NCI-H146 treated with DMSO at 0.1 percent for 48 hours (cell line): ENCODE measurements at regions not wholly inside any gene's neighbourhood (a gene's known extent, or its start where the extent isn't known, plus 50 kb on each side); places are given as distances from the start of the nearest gene placed in this dataset.

Experiments
- DNase-seq: peaks from one replicate; lab custom pipeline; 2025; ENCODE audit not compliant: unreplicated experiment; lab: John Stamatoyannopoulos, UW

DNA sequence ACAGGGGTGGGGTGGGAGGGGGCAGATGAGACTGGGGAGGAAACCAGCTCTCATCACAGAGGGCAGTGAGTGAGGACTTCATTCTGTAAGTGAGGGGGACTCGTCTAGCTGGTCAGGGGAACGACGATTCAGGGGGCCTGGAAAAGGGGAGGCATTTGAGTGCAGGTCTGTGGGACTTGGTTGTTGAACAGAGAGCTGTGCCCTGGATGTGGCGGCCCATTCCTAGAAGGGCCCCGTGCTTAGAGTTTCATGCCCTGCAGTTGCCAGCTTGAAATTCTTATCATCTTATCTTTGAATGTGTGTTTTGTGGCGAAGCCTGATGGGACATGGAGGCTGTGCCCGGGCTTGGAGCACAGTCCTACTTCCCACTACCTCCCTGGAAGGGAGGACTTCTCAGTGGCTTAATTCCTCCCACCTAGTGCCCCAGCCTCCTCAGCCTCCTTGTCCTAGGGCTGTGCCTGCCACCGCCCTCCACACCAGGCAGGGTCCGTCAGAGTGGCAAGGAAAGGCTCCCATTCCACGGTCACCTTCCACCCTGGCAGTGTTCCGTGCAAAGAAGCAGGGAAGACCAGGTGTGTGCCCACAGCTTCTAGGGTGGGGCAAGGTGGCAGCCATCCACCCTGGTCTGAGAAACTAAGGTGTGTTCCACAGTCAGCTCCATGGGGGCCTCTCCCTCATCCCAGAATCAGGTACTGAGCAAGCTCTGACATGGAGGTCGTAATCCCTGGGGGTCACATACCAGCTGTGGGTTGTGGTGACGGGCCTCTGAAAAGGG lies 59.7 kb upstream of the LMO1 start:
- no peak for DNase-seq

DNA sequence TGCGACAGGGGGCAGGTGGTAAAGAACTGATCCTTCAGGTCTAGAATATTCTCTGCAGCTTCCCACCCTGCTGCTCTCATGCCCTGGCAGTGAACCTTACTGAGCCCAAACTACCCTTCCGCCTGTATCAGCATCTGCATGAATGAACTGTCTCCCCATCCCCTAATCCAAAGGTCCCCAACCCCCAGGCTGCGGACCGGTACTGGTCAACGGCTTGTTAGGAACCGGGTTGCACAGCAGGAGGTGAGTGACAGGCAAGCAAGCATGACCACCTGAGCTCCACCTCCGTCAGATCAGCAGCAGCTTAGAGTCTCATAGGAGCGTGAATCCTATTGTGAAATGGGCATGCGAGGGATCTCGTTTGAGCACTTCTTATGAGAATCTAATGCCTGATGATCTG lies 58.2 kb upstream of the LMO1 start:
- DNase-seq: no peak

GRCh38 chr11:8320076-8320475 lies 56.4 kb upstream of the LMO1 start:
- DNase-seq: no peak

DNA sequence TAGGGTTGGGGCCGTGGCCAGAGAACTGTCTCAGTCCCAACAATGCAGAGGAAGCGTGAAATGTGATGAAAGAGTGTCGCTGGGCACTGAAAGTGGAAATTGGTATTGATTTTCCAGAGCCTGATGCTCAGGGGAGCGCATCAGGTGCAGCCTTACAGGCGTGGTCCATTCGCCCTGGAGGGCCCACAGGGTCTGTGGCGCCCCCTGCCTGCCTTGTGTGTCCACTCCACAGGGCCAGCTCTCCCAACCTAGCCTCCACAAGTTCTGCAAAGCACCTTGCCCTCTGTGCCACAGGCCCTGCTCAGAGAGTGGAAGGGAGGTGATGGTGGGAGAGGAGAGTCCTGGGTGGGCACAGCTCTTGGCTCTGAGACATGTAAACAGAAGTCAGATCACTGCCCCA lies 54.9 kb upstream of the LMO1 start:
- DNase-seq: peak; percentile 46

GRCh38 chr11:8317159-8317558 lies 53.5 kb upstream of the LMO1 start:
- DNase-seq: no peak

GRCh38 chr11:8315954-8316353 lies 52.3 kb upstream of the LMO1 start:
- no peak for DNase-seq

GRCh38 chr11:8315463-8315862 lies 51.8 kb upstream of the LMO1 start:
- no peak for DNase-seq

- no peak for DNase-seq
Measured at GRCh38 chr11:8314916-8315315, 51.2 kb upstream of the LMO1 start.

DNA sequence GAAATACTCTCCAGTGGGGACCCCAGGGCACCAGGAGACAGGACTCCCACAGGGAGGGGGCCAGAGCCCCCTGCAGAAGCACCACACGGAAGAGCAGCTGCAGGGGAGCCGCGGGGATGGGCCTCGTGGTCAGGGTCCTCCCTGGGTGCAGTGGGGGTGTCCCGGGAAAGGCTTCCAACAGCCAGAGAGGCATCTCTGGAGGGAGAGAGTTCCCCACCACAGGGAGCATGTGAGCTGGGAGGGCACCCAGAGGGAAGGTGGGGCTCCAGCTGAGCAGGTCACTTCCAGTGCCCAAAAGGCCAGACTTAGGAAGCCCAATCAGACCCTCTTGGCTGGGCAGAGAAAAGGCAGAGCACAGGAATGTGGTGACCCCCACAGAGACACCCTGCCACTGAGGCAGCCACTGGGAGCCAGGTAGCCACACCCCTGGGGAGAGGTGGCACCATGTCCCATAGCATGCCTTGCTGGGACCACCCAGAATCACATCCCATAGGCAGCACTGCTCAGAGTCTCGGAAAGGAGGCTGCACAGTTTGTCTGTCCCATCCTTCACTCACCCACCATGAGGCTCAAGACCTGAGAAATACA lies 49.9 kb upstream of the LMO1 start:
- no peak for DNase-seq
